ENCODE measurements at regions not wholly inside any gene's neighbourhood (a gene's known extent, or its start where the extent isn't known, plus 50 kb on each side); places are given as distances from the start of the nearest gene placed in this dataset.

DNA sequence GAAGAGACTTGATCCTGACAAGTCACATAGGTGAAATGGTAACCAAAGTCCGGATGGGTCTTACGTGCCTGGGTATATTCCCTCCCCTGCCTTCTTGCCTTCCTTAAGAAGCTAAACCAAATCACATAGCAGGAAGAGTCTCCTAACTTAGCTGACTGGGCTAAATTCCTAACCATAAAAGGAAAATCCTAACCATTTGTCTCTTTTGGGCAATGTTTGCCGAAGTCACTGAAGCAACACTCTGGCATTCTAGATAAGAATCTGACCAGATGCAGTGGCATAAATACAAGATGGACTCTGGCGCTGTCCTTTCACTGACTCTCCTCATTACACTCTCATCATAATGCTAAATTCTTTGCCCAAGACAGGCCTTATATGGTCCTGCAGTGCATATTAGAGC lies 625.5 kb upstream of the RORB start:
- Histone ChIP-seq H3K4me1 (peaks cover 13% of the 10 kb centered on the region), H3F3A (ENCODE audit: low read depth) (no peaks in the 10 kb centered on the region), H3K4me2 (no peak overlapping the region), H3K4me3 (no peak overlapping the region), H3K27ac (no peak overlapping the region), H3K27me3 (no peaks in the 10 kb centered on the region), H3K79me2 (ENCODE audit: low read depth) (no peaks in the 10 kb centered on the region), H3K9me3 (ENCODE audit: low read depth) (no peaks in the 10 kb centered on the region), H3K36me3 (no peaks in the 10 kb centered on the region), H4K20me1 (ENCODE audit: low read depth) (no peaks in the 10 kb centered on the region), H2AFZ (replicated peaks) (peak overlapping the region; percentile 29), H3K9ac (no peak overlapping the region)
- Mint-ChIP-seq H3K4me3 (no peak overlapping the region), H3K4me1 (peaks cover 27% of the 10 kb centered on the region), H3K9me3 (no peaks in the 10 kb centered on the region), H3K27me3 (ENCODE audit: insufficient read depth, low read depth) (no peaks in the 10 kb centered on the region), H3K36me3 (no peaks in the 10 kb centered on the region), H3K27ac (no peak overlapping the region)
- no peak for DNase-seq (ENCODE audit: low spot score)
- TF ChIP-seq, protein P1, sequence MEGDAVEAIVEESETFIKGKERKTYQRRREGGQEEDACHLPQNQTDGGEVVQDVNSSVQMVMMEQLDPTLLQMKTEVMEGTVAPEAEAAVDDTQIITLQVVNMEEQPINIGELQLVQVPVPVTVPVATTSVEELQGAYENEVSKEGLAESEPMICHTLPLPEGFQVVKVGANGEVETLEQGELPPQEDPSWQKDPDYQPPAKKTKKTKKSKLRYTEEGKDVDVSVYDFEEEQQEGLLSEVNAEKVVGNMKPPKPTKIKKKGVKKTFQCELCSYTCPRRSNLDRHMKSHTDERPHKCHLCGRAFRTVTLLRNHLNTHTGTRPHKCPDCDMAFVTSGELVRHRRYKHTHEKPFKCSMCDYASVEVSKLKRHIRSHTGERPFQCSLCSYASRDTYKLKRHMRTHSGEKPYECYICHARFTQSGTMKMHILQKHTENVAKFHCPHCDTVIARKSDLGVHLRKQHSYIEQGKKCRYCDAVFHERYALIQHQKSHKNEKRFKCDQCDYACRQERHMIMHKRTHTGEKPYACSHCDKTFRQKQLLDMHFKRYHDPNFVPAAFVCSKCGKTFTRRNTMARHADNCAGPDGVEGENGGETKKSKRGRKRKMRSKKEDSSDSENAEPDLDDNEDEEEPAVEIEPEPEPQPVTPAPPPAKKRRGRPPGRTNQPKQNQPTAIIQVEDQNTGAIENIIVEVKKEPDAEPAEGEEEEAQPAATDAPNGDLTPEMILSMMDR (IDR thresholded peaks at IDR 0.05): no peak
- no peak for TF ChIP-seq EZH2phosphoT487 (IDR thresholded peaks at IDR 0.05)
- no peak for TF ChIP-seq EZH2 (IDR thresholded peaks at IDR 0.05)

GRCh38 chr9:73872701-73873100 lies 624.4 kb upstream of the RORB start:
- Histone ChIP-seq H3K9me3 (ENCODE audit: low read depth) (no peaks in the 10 kb centered on the region), H4K20me1 (ENCODE audit: low read depth) (no peaks in the 10 kb centered on the region), H3K4me2 (no peak overlapping the region), H3F3A (ENCODE audit: low read depth) (no peaks in the 10 kb centered on the region), H2AFZ (replicated peaks) (no peak overlapping the region), H3K4me3 (no peak overlapping the region), H3K36me3 (no peaks in the 10 kb centered on the region), H3K27ac (no peak overlapping the region), H3K4me1 (peaks cover 13% of the 10 kb centered on the region), H3K79me2 (ENCODE audit: low read depth) (no peaks in the 10 kb centered on the region), H3K9ac (no peak overlapping the region), H3K27me3 (no peaks in the 10 kb centered on the region)
- no peaks in the 10 kb centered on the region for H3K9me3 Mint-ChIP-seq
- H3K4me1 Mint-ChIP-seq: peaks cover 27% of the 10 kb centered on the region
- H3K27me3 Mint-ChIP-seq (ENCODE audit: insufficient read depth, low read depth): no peaks in the 10 kb centered on the region
- H3K4me3 Mint-ChIP-seq: no peak overlapping the region
- H3K27ac Mint-ChIP-seq: no peak overlapping the region
- TF ChIP-seq EZH2 (IDR thresholded peaks at IDR 0.05) (no peak), EZH2phosphoT487 (IDR thresholded peaks at IDR 0.05) (no peak)
- TF ChIP-seq, protein P1 (IDR thresholded peaks at IDR 0.05): no peak
- no peaks in the 10 kb centered on the region for H3K36me3 Mint-ChIP-seq
- DNase-seq (ENCODE audit: low spot score): no peak

DNA sequence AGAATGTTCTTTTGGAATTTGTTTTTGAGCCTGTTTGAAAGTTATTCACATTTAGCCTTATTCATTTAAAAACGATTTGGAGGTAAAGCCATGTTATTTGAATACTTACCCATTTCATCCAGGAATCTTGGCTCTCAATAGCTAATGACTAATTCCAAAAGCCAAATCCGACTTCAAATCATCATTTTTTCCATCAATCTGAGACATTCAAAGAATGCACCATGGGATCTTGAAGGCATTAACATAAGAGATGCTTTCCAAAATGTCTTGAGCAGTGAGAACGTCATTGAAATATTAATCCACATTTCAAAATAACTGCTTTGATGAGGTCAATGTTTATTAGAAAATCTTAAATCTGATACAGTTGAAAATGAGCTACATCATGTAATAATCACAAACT lies 617.0 kb upstream of the RORB start:
- Histone ChIP-seq H3K27ac (no peak overlapping the region), H3K27me3 (no peaks in the 10 kb centered on the region), H4K20me1 (ENCODE audit: low read depth) (no peaks in the 10 kb centered on the region), H3F3A (ENCODE audit: low read depth) (no peaks in the 10 kb centered on the region), H3K4me1 (no peaks in the 10 kb centered on the region), H3K79me2 (ENCODE audit: low read depth) (no peaks in the 10 kb centered on the region), H3K9me3 (ENCODE audit: low read depth) (no peaks in the 10 kb centered on the region), H3K36me3 (no peaks in the 10 kb centered on the region), H3K4me3 (no peak overlapping the region), H3K9ac (no peak overlapping the region), H2AFZ (replicated peaks) (no peak overlapping the region), H3K4me2 (no peak overlapping the region)
- H3K27ac Mint-ChIP-seq: no peak overlapping the region
- H3K27me3 Mint-ChIP-seq (ENCODE audit: insufficient read depth, low read depth): no peaks in the 10 kb centered on the region
- no peaks in the 10 kb centered on the region for H3K9me3 Mint-ChIP-seq
- H3K4me1 Mint-ChIP-seq: no peaks in the 10 kb centered on the region
- no peaks in the 10 kb centered on the region for H3K36me3 Mint-ChIP-seq
- TF ChIP-seq EZH2 (IDR thresholded peaks at IDR 0.05) (no peak), EZH2phosphoT487 (IDR thresholded peaks at IDR 0.05) (no peak)
- TF ChIP-seq, protein P1 (IDR thresholded peaks at IDR 0.05): no peak
- no peak overlapping the region for H3K4me3 Mint-ChIP-seq
- DNase-seq (ENCODE audit: low spot score): no peak
